HS-27A (cell line): ENCODE measurements at regions not wholly inside any gene's neighbourhood (a gene's known extent, or its start where the extent isn't known, plus 50 kb on each side); places are given as distances from the start of the nearest gene placed in this dataset.
"Not testable (repeated sequence)": the region's sequence is repeated elsewhere in the genome, so short reads cannot be mapped to it uniquely, and the experiment has no call there.

Source experiments
- DNase-seq: peaks from one replicate; pipeline ENCODE4 v3.0.0-alpha.2; 2012; ENCODE audit warnings: low read depth, missing footprints

GRCh38 chr20:59462249-59462648 is 142.1 kb upstream of the PHACTR3 start:
- no peak for DNase-seq

GRCh38 chr20:59463541-59463940 is 140.8 kb upstream of the PHACTR3 start:
- no peak for DNase-seq

GRCh38 chr20:59466107-59466815 is 138.1 kb upstream of the PHACTR3 start:
- no peak for DNase-seq

- DNase-seq: no peak
Measured at GRCh38 chr20:59468831-59469230, 135.5 kb upstream of the PHACTR3 start.

GRCh38 chr20:59469267-59470252 is 134.8 kb upstream of the PHACTR3 start:
- no peak for DNase-seq

- no peak for DNase-seq
Measured at GRCh38 chr20:59470521-59470920, 133.8 kb upstream of the PHACTR3 start.

- no peak for DNase-seq
Measured at GRCh38 chr20:59471653-59472421, 132.5 kb upstream of the PHACTR3 start.

GRCh38 chr20:59473742-59474141 is 130.6 kb upstream of the PHACTR3 start:
- DNase-seq: no peak

- no peak for DNase-seq
Measured at GRCh38 chr20:59481067-59481466, 123.3 kb upstream of the PHACTR3 start.

GRCh38 chr20:59481477-59482018 is 122.8 kb upstream of the PHACTR3 start:
- no peak for DNase-seq

GRCh38 chr20:59482351-59483187 is 121.8 kb upstream of the PHACTR3 start:
- DNase-seq: no peak

GRCh38 chr20:59483481-59483880 is 120.9 kb upstream of the PHACTR3 start:
- no peak for DNase-seq

- DNase-seq: no peak
Measured at GRCh38 chr20:59484228-59484627, 120.1 kb upstream of the PHACTR3 start.

- no peak for DNase-seq
Measured at GRCh38 chr20:59485576-59486454, 118.5 kb upstream of the PHACTR3 start.

GRCh38 chr20:59488459-59488858 is 115.9 kb upstream of the PHACTR3 start:
- not testable (repeated sequence) for DNase-seq

- DNase-seq: not testable (repeated sequence)
Measured at GRCh38 chr20:59490196-59491004, 113.9 kb upstream of the PHACTR3 start.

GRCh38 chr20:59491884-59492283 is 112.5 kb upstream of the PHACTR3 start:
- no peak for DNase-seq

GRCh38 chr20:59493926-59494325 is 110.4 kb upstream of the PHACTR3 start:
- no peak for DNase-seq

- DNase-seq: no peak
Measured at GRCh38 chr20:59495166-59495565, 109.2 kb upstream of the PHACTR3 start.
